ENCODE measurements at regions not wholly inside any gene's neighbourhood (a gene's known extent, or its start where the extent isn't known, plus 50 kb on each side); places are given as distances from the start of the nearest gene placed in this dataset.

- DNase-seq (ENCODE audit: low read depth in 1 of 2, low spot score in 2 of 2) (no peak), FAIRE-seq (no peak)
- H3K27me3 ChIP-seq (replicated peaks in 1 of 4; ENCODE audit: control insufficient read depth in 3 of 4, extremely low read depth in 1 of 4, insufficient read depth in 3 of 4, low read length in 3 of 4), result no peaks in the 10 kb centered on the region
- no peak overlapping the region for H2BK20ac ChIP-seq (ENCODE audit: low read length)
- no peak overlapping the region for H3K14ac ChIP-seq (ENCODE audit: insufficient read length)
- no peaks in the 10 kb centered on the region for H3K23me2 ChIP-seq (ENCODE audit: low read depth, low read length)
- H3K23ac ChIP-seq (ENCODE audit: insufficient read length), result no peak overlapping the region
- H2BK15ac ChIP-seq (ENCODE audit: low read length), result no peak overlapping the region
- no peak overlapping the region for H2BK5ac ChIP-seq (ENCODE audit: low read depth, low read length)
- no peak overlapping the region for H2AFZ ChIP-seq (ENCODE audit: low read length)
- no peaks in the 10 kb centered on the region for H3K36me3 ChIP-seq (ENCODE audit: control insufficient read depth in 2 of 4, insufficient read depth in 4 of 4, low read length in 3 of 4)
- H3K79me1 ChIP-seq (ENCODE audit: low read depth, low read length), result no peaks in the 10 kb centered on the region
- no peak overlapping the region for H2AK5ac ChIP-seq (ENCODE audit: low read depth, low read length)
- H4K20me1 ChIP-seq (replicated peaks in 1 of 2; ENCODE audit: control insufficient read depth in 1 of 2, insufficient read depth in 2 of 2, low read length in 2 of 2), result no peaks in the 10 kb centered on the region
- no peak overlapping the region for H3K4me2 ChIP-seq (ENCODE audit: insufficient read depth in 1 of 2, low read depth in 2 of 2, low read length in 2 of 2)
- H4K5ac ChIP-seq (ENCODE audit: insufficient read length, low read depth, low read length), result no peak overlapping the region
- H3K56ac ChIP-seq (replicated peaks; ENCODE audit: insufficient read length, low read depth, low read length), result no peak overlapping the region
- no peak overlapping the region for H3K4me3 ChIP-seq (ENCODE audit: extremely low read depth in 1 of 4, insufficient read depth in 2 of 4, low read depth in 3 of 4, low read length in 4 of 4)
- no peak overlapping the region for H3K27ac ChIP-seq (ENCODE audit: low read depth, low read length)
- no peaks in the 10 kb centered on the region for H3K4me1 ChIP-seq (replicated peaks in 1 of 4; ENCODE audit: control insufficient read depth in 3 of 4, insufficient read depth in 4 of 4, low read length in 3 of 4)
- H3K18ac ChIP-seq (ENCODE audit: extremely low read depth, low read length), result no peak overlapping the region
- no peak overlapping the region for H2BK120ac ChIP-seq (replicated peaks; ENCODE audit: low read depth, low read length)
- no peak overlapping the region for H4K8ac ChIP-seq (ENCODE audit: extremely low read depth, insufficient read depth, low read length)
- no peak overlapping the region for H3K4ac ChIP-seq (replicated peaks; ENCODE audit: insufficient read length, low read depth, low read length)
- no peak overlapping the region for H2BK12ac ChIP-seq (ENCODE audit: low read depth, low read length)
- ChIA-PET CTCF (ENCODE audit: partially characterized antibody) (no interaction called here), POLR2A (ENCODE audit: partially characterized antibody) (no interaction called here)
- H3K79me2 ChIP-seq (ENCODE audit: control insufficient read depth in 1 of 2, insufficient read depth in 2 of 2, low read length in 2 of 2), result no peaks in the 10 kb centered on the region
- no peak overlapping the region for H3K9ac ChIP-seq (replicated peaks in 1 of 4; ENCODE audit: extremely low read depth in 1 of 4, low read depth in 3 of 4, low read length in 3 of 4)
- no peaks in the 10 kb centered on the region for H3K9me3 ChIP-seq (ENCODE audit: insufficient read depth in 2 of 2, low read depth in 1 of 2, low read length in 1 of 2)
- no peak overlapping the region for H4K91ac ChIP-seq (replicated peaks; ENCODE audit: insufficient read length, low read length)
- WGBS, 2 experiments (ENCODE audit: extremely low coverage in 1 of 2, insufficient coverage in 1 of 2, insufficient read length in 1 of 2, insufficient replicate concordance in 2 of 2, low coverage in 1 of 2, low lambda C conversion rate in 2 of 2, missing lambda C conversion rate in 1 of 2), result 83% methylated on average over 1 of the region's 1 CpG; no CpG with 5 or more reads in 1 of the 2 experiments
- no peak for TF ChIP-seq HDAC6 (IDR thresholded peaks at IDR 0.05; ENCODE audit: low read depth, low read length)
- TF ChIP-seq SRF (IDR thresholded peaks at IDR 0.05; ENCODE audit: low read depth, low read length), result no peak
- TF ChIP-seq RNF2 (IDR thresholded peaks at IDR 0.05; ENCODE audit: borderline replicate concordance, low read depth, low read length, missing control alignments, poor library complexity, severe bottlenecking), result no peak
- no peak for TF ChIP-seq TAF1 (IDR thresholded peaks at IDR 0.05; ENCODE audit: low read depth, low read length)
- TF ChIP-seq RAD21 (IDR thresholded peaks at IDR 0.05 in 1 of 2, conservative IDR thresholded peaks at IDR 0.05 in 1 of 2; ENCODE audit: low read depth in 2 of 2, low read length in 2 of 2), result no peak
- no peak for TF ChIP-seq EZH2 (IDR thresholded peaks at IDR 0.05; ENCODE audit: low read depth, low read length, severe bottlenecking)
- no peak for TF ChIP-seq MAX (IDR thresholded peaks at IDR 0.05)
- no peak for TF ChIP-seq USF2 (IDR thresholded peaks at IDR 0.05; ENCODE audit: low read length)
- TF ChIP-seq CBX8 (IDR thresholded peaks at IDR 0.05; ENCODE audit: borderline replicate concordance, low read depth, low read length), result no peak
- TF ChIP-seq ATF2 (IDR thresholded peaks at IDR 0.05; ENCODE audit: low read length), result no peak
- TF ChIP-seq CHD1 (IDR thresholded peaks at IDR 0.05; ENCODE audit: low read depth, low read length), result no peak
Observed at GRCh38 chrX:138791551-138791950, 80.0 kb upstream of the FGF13 start.
